ENCODE measurements at regions not wholly inside any gene's neighbourhood (a gene's known extent, or its start where the extent isn't known, plus 50 kb on each side); places are given as distances from the start of the nearest gene placed in this dataset.
"Not testable (repeated sequence)": the region's sequence is repeated elsewhere in the genome, so short reads cannot be mapped to it uniquely, and the experiment has no call there.

DNA sequence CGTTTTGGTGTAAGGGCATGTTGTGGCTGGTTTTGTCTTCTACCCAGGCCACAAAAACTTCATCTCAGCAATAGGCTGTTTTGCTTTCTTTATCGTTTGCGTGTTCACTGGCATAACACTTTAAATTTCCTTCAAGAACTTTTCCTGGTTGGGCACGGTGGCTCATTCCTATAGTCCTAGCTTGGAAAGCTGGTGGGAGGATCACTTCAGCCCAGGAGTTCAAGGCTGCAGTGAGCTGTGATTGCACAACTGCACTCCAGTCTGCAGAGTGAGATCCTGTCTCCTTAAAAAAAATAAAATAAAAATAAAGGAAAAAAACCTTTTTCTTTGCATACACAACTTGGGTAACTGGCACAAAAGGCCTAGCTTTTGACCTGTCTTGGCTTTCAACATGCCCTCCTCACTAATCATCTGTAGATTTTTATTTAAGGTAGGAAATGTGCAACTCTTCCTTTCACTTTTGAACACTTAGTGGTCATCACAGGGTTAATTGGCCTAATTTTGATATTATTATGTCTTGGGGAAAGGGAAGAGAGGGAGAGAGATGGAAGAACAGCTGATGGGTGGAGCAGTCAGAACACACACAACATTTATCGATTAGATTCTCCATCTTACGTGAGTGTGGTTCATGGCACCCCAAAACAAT is 78.9 kb upstream of the PSMA6 start:
- H4K20me1 ChIP-seq (ENCODE audit: insufficient read depth, low read length) = no peaks in the 10 kb centered on the region
- H3K9me3 ChIP-seq (ENCODE audit: insufficient read depth, low read length) = no peaks in the 10 kb centered on the region
- H3K27ac ChIP-seq (ENCODE audit: low read length) = no peak overlapping the region
- TF ChIP-seq, protein P1, sequence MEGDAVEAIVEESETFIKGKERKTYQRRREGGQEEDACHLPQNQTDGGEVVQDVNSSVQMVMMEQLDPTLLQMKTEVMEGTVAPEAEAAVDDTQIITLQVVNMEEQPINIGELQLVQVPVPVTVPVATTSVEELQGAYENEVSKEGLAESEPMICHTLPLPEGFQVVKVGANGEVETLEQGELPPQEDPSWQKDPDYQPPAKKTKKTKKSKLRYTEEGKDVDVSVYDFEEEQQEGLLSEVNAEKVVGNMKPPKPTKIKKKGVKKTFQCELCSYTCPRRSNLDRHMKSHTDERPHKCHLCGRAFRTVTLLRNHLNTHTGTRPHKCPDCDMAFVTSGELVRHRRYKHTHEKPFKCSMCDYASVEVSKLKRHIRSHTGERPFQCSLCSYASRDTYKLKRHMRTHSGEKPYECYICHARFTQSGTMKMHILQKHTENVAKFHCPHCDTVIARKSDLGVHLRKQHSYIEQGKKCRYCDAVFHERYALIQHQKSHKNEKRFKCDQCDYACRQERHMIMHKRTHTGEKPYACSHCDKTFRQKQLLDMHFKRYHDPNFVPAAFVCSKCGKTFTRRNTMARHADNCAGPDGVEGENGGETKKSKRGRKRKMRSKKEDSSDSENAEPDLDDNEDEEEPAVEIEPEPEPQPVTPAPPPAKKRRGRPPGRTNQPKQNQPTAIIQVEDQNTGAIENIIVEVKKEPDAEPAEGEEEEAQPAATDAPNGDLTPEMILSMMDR (IDR thresholded peaks at IDR 0.05; ENCODE audit: low read depth, low read length) = no peak
- no peak for TF ChIP-seq EZH2phosphoT487 (IDR thresholded peaks at IDR 0.05; ENCODE audit: low read depth)
- no peak overlapping the region for H3K4me3 ChIP-seq (ENCODE audit: low read length)
- H3K4me2 ChIP-seq (ENCODE audit: low read length) = no peak overlapping the region
- H3K27me3 ChIP-seq (ENCODE audit: low read depth, low read length) = no peaks in the 10 kb centered on the region
- no peak overlapping the region for H2AFZ ChIP-seq (ENCODE audit: low read depth, low read length)
- H3K9ac ChIP-seq (ENCODE audit: low read length) = no peak overlapping the region
- H3K79me2 ChIP-seq (ENCODE audit: low read length) = no peaks in the 10 kb centered on the region
- H3K36me3 ChIP-seq (replicated peaks; ENCODE audit: low read depth, low read length) = no peaks in the 10 kb centered on the region
- H3K4me1 ChIP-seq (ENCODE audit: low read length) = no peaks in the 10 kb centered on the region

DNA sequence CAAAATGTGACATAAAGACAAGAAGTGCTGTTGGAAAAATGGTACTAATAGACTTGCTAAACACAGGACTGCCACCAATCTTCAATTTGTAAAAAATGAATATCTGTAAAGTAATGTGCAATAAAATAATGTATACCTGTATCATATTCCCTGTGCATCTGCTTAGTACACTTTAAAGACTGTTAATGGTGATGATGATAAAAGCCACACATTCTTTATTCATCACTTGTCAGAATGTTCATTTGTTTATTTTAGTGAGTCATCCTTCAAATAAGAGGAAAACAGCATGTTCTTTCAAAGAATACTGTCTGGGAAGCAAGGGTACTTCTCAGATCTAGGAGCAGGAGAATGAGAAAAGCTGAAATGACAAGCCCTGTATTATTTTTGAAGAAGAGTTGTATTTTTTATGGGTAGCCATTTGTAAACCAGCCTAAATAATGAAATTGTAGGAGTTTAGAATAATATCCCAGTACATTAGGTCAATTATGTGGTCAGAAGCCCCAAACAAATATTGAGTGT is 78.3 kb upstream of the PSMA6 start:
- Histone ChIP-seq H3K9me3 (ENCODE audit: insufficient read depth, low read length) (no peaks in the 10 kb centered on the region), H3K4me2 (ENCODE audit: low read length) (no peak overlapping the region), H2AFZ (ENCODE audit: low read depth, low read length) (no peak overlapping the region), H3K4me1 (ENCODE audit: low read length) (no peaks in the 10 kb centered on the region), H3K79me2 (ENCODE audit: low read length) (no peaks in the 10 kb centered on the region), H4K20me1 (ENCODE audit: insufficient read depth, low read length) (no peaks in the 10 kb centered on the region), H3K36me3 (replicated peaks; ENCODE audit: low read depth, low read length) (peaks cover under 1% of the 10 kb centered on the region), H3K27me3 (ENCODE audit: low read depth, low read length) (no peaks in the 10 kb centered on the region), H3K9ac (ENCODE audit: low read length) (no peak overlapping the region), H3K4me3 (ENCODE audit: low read length) (no peak overlapping the region), H3K27ac (ENCODE audit: low read length) (no peak overlapping the region)
- TF ChIP-seq, protein P1 (IDR thresholded peaks at IDR 0.05; ENCODE audit: low read depth, low read length) = no peak
- no peak for TF ChIP-seq EZH2phosphoT487 (IDR thresholded peaks at IDR 0.05; ENCODE audit: low read depth)

DNA sequence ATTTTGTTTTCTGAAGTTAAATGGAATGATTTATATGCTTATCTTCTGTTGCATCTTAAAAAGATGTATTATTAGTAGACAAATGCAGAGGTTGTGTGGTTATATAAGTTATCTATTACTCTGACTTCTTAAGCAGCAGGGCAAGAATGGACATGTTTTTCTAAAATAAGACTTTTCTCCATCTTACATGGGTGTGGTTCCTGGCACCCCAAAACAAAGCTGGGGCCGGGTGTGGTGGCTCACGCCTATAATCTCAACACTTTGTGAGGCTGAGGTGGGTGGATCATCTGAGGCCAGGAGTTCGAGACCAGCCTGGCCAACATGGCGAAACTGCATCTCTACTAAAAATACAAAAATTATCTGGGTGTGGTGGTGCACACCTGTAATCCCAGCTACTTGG is 77.8 kb upstream of the PSMA6 start:
- not testable (repeated sequence) for H3K4me2 ChIP-seq (ENCODE audit: low read length)

DNA sequence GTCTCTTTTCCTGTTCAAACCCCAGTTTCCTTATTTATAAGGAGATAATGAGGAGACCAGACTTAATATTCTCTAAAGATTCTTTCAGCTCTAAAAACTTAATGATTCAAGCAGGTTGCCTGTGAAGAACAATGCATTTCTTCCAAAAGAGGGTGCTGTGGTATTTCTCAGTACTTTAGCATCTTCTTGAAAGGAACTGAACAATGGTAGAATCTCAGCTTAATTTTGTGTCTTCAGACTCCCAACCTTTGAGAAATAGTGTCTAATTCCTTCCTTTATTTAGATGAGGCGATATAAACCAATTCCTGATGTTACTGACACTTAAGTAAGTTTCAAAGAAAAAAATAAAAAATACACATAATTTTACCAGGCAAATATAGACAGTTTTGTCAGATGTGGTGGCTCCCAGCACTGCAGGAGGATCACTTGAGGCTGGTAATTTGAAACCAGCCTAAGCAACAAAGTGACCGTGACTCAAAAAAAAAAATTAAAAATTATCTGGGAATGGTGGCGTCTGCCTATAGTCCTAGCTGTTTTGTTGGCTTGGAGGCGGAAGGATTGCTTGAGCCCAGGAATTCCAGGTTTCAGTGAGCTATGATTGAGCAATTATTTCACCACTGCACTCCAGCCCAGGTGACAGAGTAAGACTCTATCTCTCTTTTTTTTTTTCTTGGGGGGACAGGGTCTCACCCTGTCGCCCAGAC is 76.9 kb upstream of the PSMA6 start:
- H3K4me1 ChIP-seq (ENCODE audit: low read length) = no peaks in the 10 kb centered on the region
- H3K4me3 ChIP-seq (ENCODE audit: low read length) = no peak overlapping the region
- H3K27ac ChIP-seq (ENCODE audit: low read length) = no peak overlapping the region
- H3K9ac ChIP-seq (ENCODE audit: low read length) = no peak overlapping the region
- no peak for TF ChIP-seq EZH2phosphoT487 (IDR thresholded peaks at IDR 0.05; ENCODE audit: low read depth)
- TF ChIP-seq, protein P1 (IDR thresholded peaks at IDR 0.05; ENCODE audit: low read depth, low read length) = peak; percentile 54
- no peaks in the 10 kb centered on the region for H3K9me3 ChIP-seq (ENCODE audit: insufficient read depth, low read length)
- H3K27me3 ChIP-seq (ENCODE audit: low read depth, low read length) = no peaks in the 10 kb centered on the region
- no peaks in the 10 kb centered on the region for H4K20me1 ChIP-seq (ENCODE audit: insufficient read depth, low read length)
- peaks cover 7% of the 10 kb centered on the region for H3K36me3 ChIP-seq (replicated peaks; ENCODE audit: low read depth, low read length)
- no peak overlapping the region for H3K4me2 ChIP-seq (ENCODE audit: low read length)
- H3K79me2 ChIP-seq (ENCODE audit: low read length) = no peaks in the 10 kb centered on the region
- H2AFZ ChIP-seq (ENCODE audit: low read depth, low read length) = no peak overlapping the region

More for the DNA sequence above, 77.8 kb upstream of the PSMA6 start:
- H3K27me3 ChIP-seq (ENCODE audit: low read depth, low read length); H3K27ac ChIP-seq (ENCODE audit: low read length); H3K4me1 ChIP-seq (ENCODE audit: low read length); H3K4me3 ChIP-seq (ENCODE audit: low read length); H2AFZ ChIP-seq (ENCODE audit: low read depth, low read length); H4K20me1 ChIP-seq (ENCODE audit: insufficient read depth, low read length); H3K9ac ChIP-seq (ENCODE audit: low read length); H3K79me2 ChIP-seq (ENCODE audit: low read length); H3K9me3 ChIP-seq (ENCODE audit: insufficient read depth, low read length); H3K36me3 ChIP-seq (replicated peaks; ENCODE audit: low read depth, low read length): not testable (repeated sequence)

DNA sequence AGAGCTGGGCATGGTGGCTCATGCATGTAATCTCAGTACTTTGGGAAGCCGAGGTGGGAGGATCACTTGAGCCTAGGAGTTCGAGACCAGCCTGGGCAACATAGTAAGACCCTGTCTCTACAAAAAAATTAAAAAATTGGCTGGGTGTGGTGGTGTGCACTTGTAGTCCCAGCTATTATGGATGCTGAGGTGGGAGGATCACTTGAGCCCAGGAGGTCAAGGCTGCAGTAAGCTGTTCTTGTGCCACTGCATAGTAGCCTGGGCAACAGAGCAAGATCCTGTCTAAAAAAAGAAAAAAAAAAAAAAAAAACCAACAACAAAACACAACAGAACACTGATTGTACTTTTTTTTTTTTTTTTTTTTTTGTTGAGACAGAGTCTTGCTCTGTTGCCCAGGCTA is 74.0 kb upstream of the PSMA6 start:
- H3K27ac ChIP-seq (ENCODE audit: low read length); H3K36me3 ChIP-seq (replicated peaks; ENCODE audit: low read depth, low read length); H4K20me1 ChIP-seq (ENCODE audit: insufficient read depth, low read length); H3K4me2 ChIP-seq (ENCODE audit: low read length); H3K79me2 ChIP-seq (ENCODE audit: low read length); H3K9ac ChIP-seq (ENCODE audit: low read length); H3K4me1 ChIP-seq (ENCODE audit: low read length); H3K4me3 ChIP-seq (ENCODE audit: low read length); H3K27me3 ChIP-seq (ENCODE audit: low read depth, low read length); H3K9me3 ChIP-seq (ENCODE audit: insufficient read depth, low read length); H2AFZ ChIP-seq (ENCODE audit: low read depth, low read length): not testable (repeated sequence)

Measured in OCI-LY3 (cell line).